ENCODE measurements at regions not wholly inside any gene's neighbourhood (a gene's known extent, or its start where the extent isn't known, plus 50 kb on each side); places are given as distances from the start of the nearest gene placed in this dataset.

DNA sequence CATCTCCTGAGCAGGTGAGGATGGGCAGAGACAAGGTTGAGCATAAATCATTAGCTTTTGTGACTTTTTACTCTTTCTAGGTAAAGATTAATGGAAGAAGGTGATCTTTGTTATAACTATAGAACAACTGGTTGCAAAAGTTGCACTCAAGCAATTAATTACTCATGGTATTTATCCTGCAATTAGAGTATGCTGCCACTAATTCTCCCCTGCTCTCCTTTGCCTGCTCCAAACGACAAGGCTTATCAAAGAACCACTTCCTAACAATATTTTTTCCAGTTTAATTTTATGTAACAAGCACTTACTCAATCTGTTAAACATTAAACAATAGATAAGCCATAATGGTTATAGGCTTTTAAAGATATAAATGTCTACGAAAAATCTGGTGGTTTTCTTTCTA is 189.9 kb upstream of the PELI2 start:
- Mint-ChIP-seq H3K9me3 (ENCODE audit: unreplicated experiment) (no peaks in the 10 kb centered on the region), H3K36me3 (ENCODE audit: insufficient read depth, unreplicated experiment) (no peaks in the 10 kb centered on the region), H3K4me3 (ENCODE audit: unreplicated experiment) (no peak overlapping the region), H3K4me1 (ENCODE audit: low read depth, unreplicated experiment) (peaks cover 6% of the 10 kb centered on the region), H3K27ac (ENCODE audit: unreplicated experiment) (no peak overlapping the region), H3K27me3 (ENCODE audit: insufficient read depth, unreplicated experiment) (no peaks in the 10 kb centered on the region)
- Histone ChIP-seq H3K4me1 (0 out of 2 replicates have a peak, but pooled peaks cover 3% of the 10 kb centered on the region), H3K27me3 (replicated peaks; ENCODE audit: control insufficient read depth, insufficient read depth, low read length) (no peaks in the 10 kb centered on the region), H3K9me3 (no peaks in the 10 kb centered on the region), H3K4me3 (ENCODE audit: low read depth, low read length) (no peak overlapping the region), H3K36me3 (ENCODE audit: control insufficient read depth, insufficient read depth, low read length) (no peaks in the 10 kb centered on the region)
- no peak for DNase-seq
- intact Hi-C loops (cut with micrococcal nuclease; ENCODE audit: unreplicated experiment), result no loop called here
- TF ChIP-seq, protein P1, sequence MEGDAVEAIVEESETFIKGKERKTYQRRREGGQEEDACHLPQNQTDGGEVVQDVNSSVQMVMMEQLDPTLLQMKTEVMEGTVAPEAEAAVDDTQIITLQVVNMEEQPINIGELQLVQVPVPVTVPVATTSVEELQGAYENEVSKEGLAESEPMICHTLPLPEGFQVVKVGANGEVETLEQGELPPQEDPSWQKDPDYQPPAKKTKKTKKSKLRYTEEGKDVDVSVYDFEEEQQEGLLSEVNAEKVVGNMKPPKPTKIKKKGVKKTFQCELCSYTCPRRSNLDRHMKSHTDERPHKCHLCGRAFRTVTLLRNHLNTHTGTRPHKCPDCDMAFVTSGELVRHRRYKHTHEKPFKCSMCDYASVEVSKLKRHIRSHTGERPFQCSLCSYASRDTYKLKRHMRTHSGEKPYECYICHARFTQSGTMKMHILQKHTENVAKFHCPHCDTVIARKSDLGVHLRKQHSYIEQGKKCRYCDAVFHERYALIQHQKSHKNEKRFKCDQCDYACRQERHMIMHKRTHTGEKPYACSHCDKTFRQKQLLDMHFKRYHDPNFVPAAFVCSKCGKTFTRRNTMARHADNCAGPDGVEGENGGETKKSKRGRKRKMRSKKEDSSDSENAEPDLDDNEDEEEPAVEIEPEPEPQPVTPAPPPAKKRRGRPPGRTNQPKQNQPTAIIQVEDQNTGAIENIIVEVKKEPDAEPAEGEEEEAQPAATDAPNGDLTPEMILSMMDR (IDR thresholded peaks at IDR 0.05; ENCODE audit: insufficient read depth in 1 of 2, low read depth in 1 of 2, low read length in 1 of 2, severe bottlenecking in 1 of 2, unreplicated experiment in 1 of 2), result no peak
- ChIA-PET POLR2A (no interaction called here), CTCF (no interaction called here)
- no TSS peak for BruUV-seq (replicated peaks)

DNA sequence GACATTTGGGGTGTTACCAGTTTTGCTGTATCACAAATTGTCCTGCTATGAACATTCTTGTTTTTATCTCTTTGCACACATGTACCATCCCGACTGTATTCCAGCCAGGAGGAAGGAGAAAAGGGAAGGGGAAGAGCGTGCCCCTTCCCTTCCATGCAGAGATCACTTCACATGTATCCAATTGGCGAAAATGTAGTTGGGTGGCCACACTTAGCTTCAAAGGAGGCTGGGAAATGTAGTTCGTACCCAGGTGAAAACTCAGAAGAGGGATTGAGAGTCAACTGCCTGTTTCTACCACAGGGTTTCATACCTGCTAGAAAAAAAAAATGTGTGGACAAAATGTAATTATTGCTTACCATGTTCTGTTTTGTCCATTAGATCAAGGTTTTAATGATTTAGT is 189.1 kb upstream of the PELI2 start:
- no peak overlapping the region for H3K4me3 ChIP-seq (ENCODE audit: low read depth, low read length)
- H3K36me3 Mint-ChIP-seq (ENCODE audit: insufficient read depth, unreplicated experiment), result no peaks in the 10 kb centered on the region
- no peak overlapping the region for H3K4me3 Mint-ChIP-seq (ENCODE audit: unreplicated experiment)
- H3K4me1 ChIP-seq, result 0 out of 2 replicates have a peak, but pooled peaks cover 3% of the 10 kb centered on the region
- TF ChIP-seq, protein P1 (IDR thresholded peaks at IDR 0.05; ENCODE audit: insufficient read depth in 1 of 2, low read depth in 1 of 2, low read length in 1 of 2, severe bottlenecking in 1 of 2, unreplicated experiment in 1 of 2), result no peak
- H3K4me1 Mint-ChIP-seq (ENCODE audit: low read depth, unreplicated experiment), result peaks cover 6% of the 10 kb centered on the region
- intact Hi-C loops (cut with micrococcal nuclease; ENCODE audit: unreplicated experiment), result no loop called here
- no peaks in the 10 kb centered on the region for H3K27me3 ChIP-seq (replicated peaks; ENCODE audit: control insufficient read depth, insufficient read depth, low read length)
- no TSS peak for BruUV-seq (replicated peaks)
- H3K27ac Mint-ChIP-seq (ENCODE audit: unreplicated experiment), result no peak overlapping the region
- no peaks in the 10 kb centered on the region for H3K27me3 Mint-ChIP-seq (ENCODE audit: insufficient read depth, unreplicated experiment)
- H3K9me3 Mint-ChIP-seq (ENCODE audit: unreplicated experiment), result no peaks in the 10 kb centered on the region
- POLR2A ChIA-PET, result no interaction called here
- H3K9me3 ChIP-seq, result no peaks in the 10 kb centered on the region
- CTCF ChIA-PET, result no interaction called here
- DNase-seq, result no peak
- H3K36me3 ChIP-seq (ENCODE audit: control insufficient read depth, insufficient read depth, low read length), result no peaks in the 10 kb centered on the region

DNA sequence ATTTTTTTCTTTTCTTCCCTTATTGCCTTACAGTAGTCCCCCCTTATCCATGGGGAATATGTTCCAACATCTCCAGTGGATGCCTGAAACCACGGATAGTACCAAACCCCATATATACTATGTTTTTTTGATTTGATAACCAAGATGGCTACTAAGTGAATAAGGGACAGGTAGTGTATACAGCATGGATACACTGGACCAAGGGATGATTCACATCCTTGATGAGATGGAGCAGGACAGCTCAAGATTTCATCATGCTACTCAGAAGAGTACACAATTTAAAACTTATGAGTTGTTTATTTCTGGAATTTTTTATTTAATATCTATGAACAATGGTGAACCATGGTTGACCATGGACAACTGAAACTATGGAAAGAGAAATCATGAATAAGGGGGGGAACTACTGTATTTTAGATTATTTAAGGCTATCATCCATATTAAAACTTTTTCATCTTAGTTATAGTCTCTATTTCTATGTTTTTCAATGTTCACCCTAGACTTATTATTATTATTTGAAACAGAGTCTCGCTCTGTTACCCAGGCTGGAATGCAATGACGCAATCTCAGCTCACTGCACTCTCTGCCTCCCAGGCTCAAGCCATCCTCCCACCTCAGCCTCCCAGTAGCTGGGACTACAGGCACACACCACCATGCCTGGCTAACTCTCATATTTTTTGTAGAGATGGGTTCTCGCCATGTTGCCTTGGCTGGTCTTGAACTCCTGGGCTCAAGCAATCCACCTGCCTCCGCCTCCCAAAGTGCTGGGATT is 188.0 kb upstream of the PELI2 start:
- BruUV-seq (replicated peaks), result no TSS peak
- Mint-ChIP-seq H3K9me3 (ENCODE audit: unreplicated experiment) (no peaks in the 10 kb centered on the region), H3K36me3 (ENCODE audit: insufficient read depth, unreplicated experiment) (no peaks in the 10 kb centered on the region), H3K4me1 (ENCODE audit: low read depth, unreplicated experiment) (peaks cover 6% of the 10 kb centered on the region), H3K4me3 (ENCODE audit: unreplicated experiment) (no peak overlapping the region), H3K27me3 (ENCODE audit: insufficient read depth, unreplicated experiment) (no peaks in the 10 kb centered on the region), H3K27ac (ENCODE audit: unreplicated experiment) (no peak overlapping the region)
- ChIA-PET POLR2A (no interaction called here), CTCF (no interaction called here)
- H3K9me3 ChIP-seq, result no peaks in the 10 kb centered on the region
- TF ChIP-seq, protein P1 (IDR thresholded peaks at IDR 0.05; ENCODE audit: insufficient read depth in 1 of 2, low read depth in 1 of 2, low read length in 1 of 2, severe bottlenecking in 1 of 2, unreplicated experiment in 1 of 2), result no peak
- H3K36me3 ChIP-seq (ENCODE audit: control insufficient read depth, insufficient read depth, low read length), result no peaks in the 10 kb centered on the region
- no peak overlapping the region for H3K4me3 ChIP-seq (ENCODE audit: low read depth, low read length)
- DNase-seq, result no peak
- H3K27me3 ChIP-seq (replicated peaks; ENCODE audit: control insufficient read depth, insufficient read depth, low read length), result no peaks in the 10 kb centered on the region
- 0 out of 2 replicates have a peak, but pooled peaks cover 3% of the 10 kb centered on the region for H3K4me1 ChIP-seq
- intact Hi-C loops (cut with micrococcal nuclease; ENCODE audit: unreplicated experiment), result no loop called here
